ENCODE measurements at regions not wholly inside any gene's neighbourhood (a gene's known extent, or its start where the extent isn't known, plus 50 kb on each side); places are given as distances from the start of the nearest gene placed in this dataset.

GRCh38 chr21:43273708-43274021 lies 104.9 kb downstream of the CRYAA start:
- TF ChIP-seq CTCF (conservative IDR thresholded peaks at IDR 0.05; ENCODE audit: low read depth in 2 of 2): no peak
- TF ChIP-seq EZH2phosphoT487 (IDR thresholded peaks at IDR 0.05; ENCODE audit: unreplicated experiment): no peak
- TF ChIP-seq REST (IDR thresholded peaks at IDR 0.05; ENCODE audit: unreplicated experiment): no peak
- TF ChIP-seq POLR2AphosphoS5 (IDR thresholded peaks at IDR 0.05; ENCODE audit: low read depth): no peak
- no peak for TF ChIP-seq EZH2 (IDR thresholded peaks at IDR 0.05; ENCODE audit: low read depth, unreplicated experiment)
- no peak for TF ChIP-seq CREB1 (CRISPR knock-in tag; IDR thresholded peaks at IDR 0.05; ENCODE audit: low read depth)
- no peak for TF ChIP-seq STAT1 (IDR thresholded peaks at IDR 0.05; ENCODE audit: unreplicated experiment)
- no peak for TF ChIP-seq JUNB (IDR thresholded peaks at IDR 0.05; ENCODE audit: unreplicated experiment)
- no peak for TF ChIP-seq ZNF114 (CRISPR knock-in tag; IDR thresholded peaks at IDR 0.05)
- TF ChIP-seq NANOG (IDR thresholded peaks at IDR 0.05; ENCODE audit: borderline replicate concordance): no peak
- TF ChIP-seq ETS1 (IDR thresholded peaks at IDR 0.05): no peak
- TF ChIP-seq ZNF331 (CRISPR knock-in tag; IDR thresholded peaks at IDR 0.05; ENCODE audit: low read depth): no peak
- TF ChIP-seq ZNF462 (CRISPR knock-in tag; IDR thresholded peaks at IDR 0.05): no peak

Measured in GM23338 (cell line).